ENCODE measurements at regions not wholly inside any gene's neighbourhood (a gene's known extent, or its start where the extent isn't known, plus 50 kb on each side); places are given as distances from the start of the nearest gene placed in this dataset.

- no peaks in the 10 kb centered on the region for H3K9me3 ChIP-seq (ENCODE audit: control insufficient read depth, insufficient read depth, low read depth, low read length)
- H3K27me3 ChIP-seq (ENCODE audit: control insufficient read depth, insufficient read depth, low read length), result no peaks in the 10 kb centered on the region
- H3K79me2 ChIP-seq (ENCODE audit: control insufficient read depth, insufficient read depth, low read length), result no peaks in the 10 kb centered on the region
- DNase-seq (ENCODE audit: low read depth in 2 of 2), result no peak
- no peak overlapping the region for H3K4me3 ChIP-seq (replicated peaks in 1 of 4; ENCODE audit: control extremely low read depth in 1 of 4, insufficient read depth in 1 of 4, low read depth in 3 of 4, low read length in 4 of 4)
- H3K4me2 ChIP-seq (ENCODE audit: extremely low read depth, insufficient read depth, low read length), result no peak overlapping the region
- H4K20me1 ChIP-seq (ENCODE audit: control insufficient read depth, extremely low read depth, insufficient read depth, low read length), result no peaks in the 10 kb centered on the region
- TF ChIP-seq CTCF (conservative IDR thresholded peaks at IDR 0.05 in 1 of 2, IDR thresholded peaks at IDR 0.05 in 1 of 2; ENCODE audit: low read depth in 1 of 2, low read length in 2 of 2) (no peak), EZH2 (IDR thresholded peaks at IDR 0.05; ENCODE audit: low read length, missing control alignments) (no peak)
- H3K27ac ChIP-seq (ENCODE audit: insufficient read depth, low read length), result no peak overlapping the region
- H2AFZ ChIP-seq (ENCODE audit: low read length), result no peak overlapping the region
- no peaks in the 10 kb centered on the region for H3K36me3 ChIP-seq (ENCODE audit: control insufficient read depth, insufficient read depth, low read length)
- H3K9ac ChIP-seq (ENCODE audit: insufficient read depth, low read length), result no peak overlapping the region
- no peaks in the 10 kb centered on the region for H3K4me1 ChIP-seq (ENCODE audit: control insufficient read depth, extremely low read depth, insufficient read depth, low read length)
Measured at GRCh38 chr11:22076271-22076930, 116.5 kb upstream of the ANO5 start.

DNA sequence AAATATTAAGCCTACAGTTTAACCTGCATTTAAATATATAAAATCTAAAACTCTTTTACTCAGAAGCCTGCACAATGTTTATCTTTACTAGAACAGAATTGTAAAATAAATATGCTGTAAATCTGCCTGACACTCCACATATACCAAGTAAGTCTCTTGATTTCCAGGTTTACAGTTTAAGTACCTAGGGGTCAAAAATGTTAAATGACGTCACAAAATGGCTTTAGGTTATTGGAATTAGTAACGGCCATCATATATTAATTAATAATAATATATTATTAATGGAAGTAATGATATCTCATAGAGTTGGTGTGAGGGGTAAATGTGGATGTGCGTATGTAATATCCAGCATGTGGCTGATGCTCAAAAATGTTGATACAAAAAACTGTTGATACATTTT lies 114.8 kb upstream of the ANO5 start:
- Histone ChIP-seq H3K4me2 (ENCODE audit: extremely low read depth, insufficient read depth, low read length) (no peak overlapping the region), H3K36me3 (ENCODE audit: control insufficient read depth, insufficient read depth, low read length) (no peaks in the 10 kb centered on the region), H3K9ac (ENCODE audit: insufficient read depth, low read length) (no peak overlapping the region), H2AFZ (ENCODE audit: low read length) (no peak overlapping the region), H3K9me3 (ENCODE audit: control insufficient read depth, insufficient read depth, low read depth, low read length) (no peaks in the 10 kb centered on the region), H3K79me2 (ENCODE audit: control insufficient read depth, insufficient read depth, low read length) (no peaks in the 10 kb centered on the region), H3K4me3 (replicated peaks in 1 of 4; ENCODE audit: control extremely low read depth in 1 of 4, insufficient read depth in 1 of 4, low read depth in 3 of 4, low read length in 4 of 4) (no peak overlapping the region), H3K4me1 (ENCODE audit: control insufficient read depth, extremely low read depth, insufficient read depth, low read length) (no peaks in the 10 kb centered on the region), H3K27ac (ENCODE audit: insufficient read depth, low read length) (no peak overlapping the region), H4K20me1 (ENCODE audit: control insufficient read depth, extremely low read depth, insufficient read depth, low read length) (no peaks in the 10 kb centered on the region), H3K27me3 (ENCODE audit: control insufficient read depth, insufficient read depth, low read length) (no peaks in the 10 kb centered on the region)
- no peak for DNase-seq (ENCODE audit: low read depth in 2 of 2)
- TF ChIP-seq CTCF (conservative IDR thresholded peaks at IDR 0.05 in 1 of 2, IDR thresholded peaks at IDR 0.05 in 1 of 2; ENCODE audit: low read depth in 1 of 2, low read length in 2 of 2) (no peak), EZH2 (IDR thresholded peaks at IDR 0.05; ENCODE audit: low read length, missing control alignments) (no peak)

GRCh38 chr11:22079133-22079872 lies 113.6 kb upstream of the ANO5 start:
- H3K27me3 ChIP-seq (ENCODE audit: control insufficient read depth, insufficient read depth, low read length), result no peaks in the 10 kb centered on the region
- no peaks in the 10 kb centered on the region for H3K9me3 ChIP-seq (ENCODE audit: control insufficient read depth, insufficient read depth, low read depth, low read length)
- no peak overlapping the region for H3K4me2 ChIP-seq (ENCODE audit: extremely low read depth, insufficient read depth, low read length)
- no peak overlapping the region for H3K4me3 ChIP-seq (replicated peaks in 1 of 4; ENCODE audit: control extremely low read depth in 1 of 4, insufficient read depth in 1 of 4, low read depth in 3 of 4, low read length in 4 of 4)
- H2AFZ ChIP-seq (ENCODE audit: low read length), result no peak overlapping the region
- no peak for DNase-seq (ENCODE audit: low read depth in 2 of 2)
- H4K20me1 ChIP-seq (ENCODE audit: control insufficient read depth, extremely low read depth, insufficient read depth, low read length), result no peaks in the 10 kb centered on the region
- no peak overlapping the region for H3K9ac ChIP-seq (ENCODE audit: insufficient read depth, low read length)
- H3K36me3 ChIP-seq (ENCODE audit: control insufficient read depth, insufficient read depth, low read length), result no peaks in the 10 kb centered on the region
- H3K79me2 ChIP-seq (ENCODE audit: control insufficient read depth, insufficient read depth, low read length), result no peaks in the 10 kb centered on the region
- no peaks in the 10 kb centered on the region for H3K4me1 ChIP-seq (ENCODE audit: control insufficient read depth, extremely low read depth, insufficient read depth, low read length)
- no peak overlapping the region for H3K27ac ChIP-seq (ENCODE audit: insufficient read depth, low read length)
- TF ChIP-seq EZH2 (IDR thresholded peaks at IDR 0.05; ENCODE audit: low read length, missing control alignments), result no peak
- no peak for TF ChIP-seq CTCF (conservative IDR thresholded peaks at IDR 0.05 in 1 of 2, IDR thresholded peaks at IDR 0.05 in 1 of 2; ENCODE audit: low read depth in 1 of 2, low read length in 2 of 2)
